GM21528 (cell line): ENCODE measurements at regions not wholly inside any gene's neighbourhood (a gene's known extent, or its start where the extent isn't known, plus 50 kb on each side); places are given as distances from the start of the nearest gene placed in this dataset.
"Not testable (repeated sequence)": the region's sequence is repeated elsewhere in the genome, so short reads cannot be mapped to it uniquely, and the experiment has no call there.

ENCODE experiments used
- ATAC-seq: cut with Tn5 transposase; IDR thresholded peaks from one replicate; pipeline ENCODE4 v1.9.1; 2021; ENCODE audit warnings: mild to moderate bottlenecking, moderate library complexity; ENCODE audit not compliant: unreplicated experiment, low FRiP score

DNA sequence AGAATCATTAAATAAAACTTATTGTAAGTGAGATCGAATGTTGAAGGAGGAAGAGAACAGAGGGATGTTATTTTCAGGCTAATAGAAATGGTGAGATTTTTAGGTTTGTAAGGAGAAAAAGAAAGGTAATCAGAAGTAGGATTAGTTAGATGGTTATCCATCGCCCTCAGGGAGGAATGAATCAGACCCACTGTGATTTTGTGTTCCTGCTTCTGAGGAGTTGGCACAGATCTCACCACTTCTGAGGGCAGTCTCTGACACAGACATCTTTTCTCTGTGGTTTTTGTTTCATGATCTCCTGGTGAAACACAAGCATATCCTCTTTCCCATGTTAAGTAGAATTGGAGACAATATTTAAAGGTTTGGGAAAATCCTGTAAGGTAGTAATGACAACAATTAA is 1083.2 kb upstream of the AMELY start:
- ATAC-seq = not testable (repeated sequence)

DNA sequence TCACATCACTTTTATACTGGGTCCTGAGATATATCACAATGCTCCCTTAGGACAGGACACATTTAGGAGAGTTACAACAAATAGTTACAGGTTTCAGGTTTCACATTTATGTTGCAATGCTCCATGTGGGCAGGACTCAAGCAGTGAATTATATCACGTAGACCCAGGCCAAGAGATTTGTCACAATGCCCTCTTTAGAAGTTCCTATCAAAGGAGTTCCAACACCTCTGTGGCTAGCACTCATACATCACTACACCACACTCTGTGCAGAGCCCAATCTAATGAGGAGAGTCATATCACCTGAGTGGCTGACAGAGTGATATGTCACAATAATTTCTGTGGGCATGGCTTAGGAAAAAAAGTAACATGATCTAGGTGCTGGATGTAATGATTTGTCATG is 1068.2 kb upstream of the AMELY start:
- no peak for ATAC-seq

DNA sequence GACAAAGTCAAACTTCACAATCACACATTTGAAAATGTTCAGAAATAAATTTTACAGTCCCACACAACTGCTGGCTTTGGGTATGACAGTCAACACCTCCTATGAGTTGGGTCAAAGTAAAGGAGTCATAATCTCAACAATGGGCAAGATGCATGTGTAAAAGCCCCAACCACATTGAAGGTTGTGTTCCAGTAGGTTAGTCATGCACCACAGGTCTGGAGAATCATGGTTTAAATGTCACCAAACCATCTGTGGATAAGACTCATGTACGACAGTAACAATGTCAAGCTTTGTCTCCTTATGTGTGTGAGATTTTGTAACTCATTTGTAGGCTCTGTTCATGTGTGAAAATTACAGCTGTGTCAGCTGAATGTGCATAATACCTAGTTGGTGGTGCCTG is 1065.7 kb upstream of the AMELY start:
- ATAC-seq = no peak

DNA sequence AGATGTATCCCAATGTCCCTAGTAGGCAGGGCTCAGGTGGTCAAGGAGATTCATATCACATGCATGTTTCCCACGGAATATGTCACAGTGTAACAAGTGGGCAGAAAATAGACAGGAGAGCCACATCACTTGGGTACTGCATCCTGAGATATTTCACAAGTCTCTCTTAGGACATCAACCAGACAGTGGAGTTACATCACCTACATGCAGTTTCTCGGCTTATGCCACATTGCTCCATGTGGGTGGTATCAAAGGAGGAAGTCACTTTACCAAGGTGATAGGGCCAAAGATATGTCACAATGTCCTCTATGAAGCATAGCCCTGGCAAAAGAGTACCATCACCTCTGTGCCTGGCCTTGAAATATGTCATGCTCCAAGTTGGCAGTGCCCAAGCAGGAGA is 1056.7 kb upstream of the AMELY start:
- no peak for ATAC-seq

DNA sequence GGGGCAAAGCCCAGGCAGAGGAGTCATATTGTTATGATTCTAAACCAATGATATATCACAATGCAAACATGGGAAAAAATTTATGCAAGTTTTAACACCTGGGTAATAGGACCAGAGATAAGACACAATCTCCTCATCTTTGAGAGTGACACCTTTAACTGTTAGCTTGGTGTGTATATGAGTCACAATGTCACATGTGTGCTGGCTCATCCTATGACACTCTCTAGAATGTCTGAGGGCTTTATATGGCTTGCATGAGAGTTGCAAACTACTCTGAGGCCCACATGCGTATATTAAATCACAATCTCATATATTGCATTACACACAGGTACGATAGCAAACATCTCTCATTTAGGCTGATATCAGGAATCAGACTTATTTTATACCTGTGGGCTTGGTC is 1055.4 kb upstream of the AMELY start:
- no peak for ATAC-seq

GRCh38 chrY:7963393-7963792 is 1051.8 kb upstream of the AMELY start:
- ATAC-seq = no peak

DNA sequence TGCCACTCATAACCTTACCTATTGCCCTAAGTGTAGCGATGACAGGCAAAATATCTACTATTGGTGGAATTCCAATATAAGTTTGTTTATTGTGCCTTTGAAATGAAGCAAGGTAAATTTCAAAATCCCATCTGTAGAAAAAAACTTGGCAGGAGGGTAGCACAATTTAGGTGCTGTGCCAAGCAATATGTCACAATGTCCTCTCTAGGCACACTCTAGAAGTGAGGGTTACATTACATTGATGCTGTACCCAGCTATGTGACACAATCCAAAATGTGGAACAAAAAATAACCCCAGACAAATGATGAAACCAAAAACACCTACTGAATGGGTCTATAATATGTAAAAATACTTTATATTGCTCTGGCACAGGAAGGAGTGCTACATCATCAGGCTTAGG is 1050.8 kb upstream of the AMELY start:
- no peak for ATAC-seq

GRCh38 chrY:7961811-7962210 is 1050.3 kb upstream of the AMELY start:
- no peak for ATAC-seq

DNA sequence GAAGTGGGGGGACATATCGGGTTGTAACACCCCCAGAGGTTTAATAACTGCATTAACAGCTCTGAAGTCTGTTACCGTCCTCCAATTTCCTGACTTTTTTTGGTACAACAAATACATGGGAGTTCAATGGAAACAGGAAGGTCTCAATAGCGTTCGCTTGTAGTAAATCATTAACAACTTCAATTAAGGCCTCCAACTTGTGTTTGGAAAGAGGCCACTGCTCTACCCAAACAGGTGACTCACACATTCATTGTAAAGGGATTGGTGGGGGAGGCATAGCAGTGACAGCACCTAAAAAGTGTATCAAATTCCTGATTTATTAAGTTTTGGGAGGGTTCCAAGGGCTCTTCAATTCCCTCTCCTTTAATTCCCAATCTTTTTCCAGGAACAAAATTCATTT is 1046.2 kb upstream of the AMELY start:
- no peak for ATAC-seq

GRCh38 chrY:7951187-7951852 is 1039.8 kb upstream of the AMELY start:
- no peak for ATAC-seq

GRCh38 chrY:7944135-7944534 is 1032.6 kb upstream of the AMELY start:
- no peak for ATAC-seq

DNA sequence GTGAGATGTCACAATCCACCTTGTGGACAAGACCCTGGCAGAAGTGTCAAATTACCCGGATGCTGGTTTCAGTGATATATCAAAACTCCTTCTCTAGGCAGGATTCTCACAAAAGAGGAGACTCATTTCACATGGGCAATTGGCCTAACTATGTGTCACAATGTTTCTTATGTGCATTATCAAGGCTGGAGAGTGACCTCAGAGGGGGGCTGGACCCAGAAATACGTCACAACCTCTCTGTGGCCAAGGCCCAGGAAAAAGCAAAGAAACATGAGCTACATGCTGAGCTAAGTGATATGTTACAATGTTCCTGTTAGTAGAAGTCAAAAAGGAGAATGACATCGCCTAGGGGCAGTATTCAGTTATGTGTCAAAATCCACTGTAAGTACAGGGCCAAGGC is 1031.2 kb upstream of the AMELY start:
- no peak for ATAC-seq

- ATAC-seq = no peak
These were observed 1030.3 kb upstream of the AMELY start for GRCh38 chrY:7941856-7942255.

DNA sequence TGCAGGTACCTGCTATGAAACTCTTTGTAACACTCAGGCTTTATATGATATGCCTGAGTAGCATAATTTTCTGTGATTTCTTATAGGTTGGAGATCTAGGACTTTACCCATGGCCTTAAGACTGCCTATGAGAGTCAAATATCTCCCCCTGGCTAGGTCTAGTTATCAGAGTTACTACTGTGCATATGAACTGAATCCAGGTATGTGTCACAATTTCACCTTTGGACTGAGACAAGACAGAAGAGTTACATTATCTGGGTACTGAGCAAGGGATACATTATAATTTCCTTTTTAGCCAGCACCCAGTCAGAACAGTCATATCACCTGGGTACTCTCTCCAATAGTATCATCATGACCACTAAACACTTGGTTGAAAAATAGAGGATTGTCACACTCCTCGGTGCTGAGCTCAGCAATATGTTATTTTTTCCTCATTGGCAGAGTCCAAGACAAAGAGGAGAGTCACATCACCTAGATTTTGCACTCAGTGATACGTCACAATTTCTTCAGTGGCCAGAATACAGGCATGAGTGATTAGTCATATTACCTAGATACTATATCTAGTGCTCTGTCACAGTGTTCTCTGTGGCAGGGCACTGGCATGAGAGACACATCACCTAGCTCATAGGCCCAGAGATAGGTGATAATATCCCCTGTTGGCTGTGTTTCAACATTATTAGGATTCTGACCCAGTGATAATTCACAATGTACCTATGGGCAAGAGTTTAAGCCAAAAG is 1027.6 kb upstream of the AMELY start:
- ATAC-seq = no peak

DNA sequence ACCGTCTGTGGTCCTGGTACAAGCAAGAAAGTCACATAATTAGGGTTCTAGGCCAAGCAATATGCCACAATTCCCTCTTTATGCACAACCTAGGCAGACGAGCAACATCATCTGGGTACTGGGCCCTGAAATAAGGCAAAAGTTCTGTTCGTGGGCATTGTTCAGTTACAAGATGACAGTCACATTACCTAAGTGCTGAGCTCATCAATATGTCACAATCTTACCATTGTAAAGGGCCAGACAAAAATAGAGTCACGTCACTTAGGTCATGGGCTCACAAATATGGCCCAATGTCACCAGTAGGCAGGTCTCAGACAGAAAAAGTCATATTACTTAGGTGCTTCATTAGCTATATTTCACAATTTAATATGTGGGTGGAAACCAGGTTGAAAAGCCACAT is 1025.3 kb upstream of the AMELY start:
- no peak for ATAC-seq

- ATAC-seq = no peak
These were observed 1024.5 kb upstream of the AMELY start for GRCh38 chrY:7936046-7936445.

DNA sequence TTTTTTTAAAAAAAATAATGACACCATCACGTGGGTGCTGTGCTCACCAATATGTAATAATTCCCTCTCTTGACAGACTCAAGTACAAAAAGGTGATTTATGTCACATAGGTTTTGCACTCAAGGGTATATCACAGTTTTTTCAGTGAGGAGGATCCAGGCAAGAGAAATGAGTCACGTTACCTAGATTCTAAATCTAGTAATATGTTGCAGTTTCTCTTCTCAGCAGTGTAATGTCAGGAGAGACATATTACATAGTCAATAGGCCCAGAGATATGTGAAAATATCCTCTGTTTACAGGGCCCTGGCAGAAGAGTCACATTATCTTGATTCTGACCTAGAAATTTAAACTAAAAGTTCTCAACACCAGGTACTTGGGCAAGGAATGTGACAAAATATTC is 1024.1 kb upstream of the AMELY start:
- ATAC-seq = no peak

DNA sequence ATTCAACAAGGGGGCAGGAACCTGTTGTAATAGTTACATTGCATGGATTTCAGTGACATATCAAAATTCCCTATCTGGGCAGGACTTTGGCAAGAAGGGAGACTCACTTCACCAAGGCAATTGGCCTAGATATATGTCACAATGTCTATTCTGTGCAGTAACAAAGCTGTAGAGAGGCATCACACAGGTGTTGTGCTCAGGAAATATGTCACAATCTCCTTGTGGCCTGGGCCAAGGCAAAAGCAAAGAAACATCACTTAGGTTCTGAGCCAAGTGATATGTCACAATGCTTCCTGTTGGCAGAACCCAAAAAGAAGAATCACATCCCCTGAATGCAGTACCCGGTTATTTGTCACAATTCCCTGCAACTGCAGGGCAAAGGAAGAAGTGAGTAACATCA is 1020.9 kb upstream of the AMELY start:
- ATAC-seq = no peak

GRCh38 chrY:7929866-7930265 is 1018.3 kb upstream of the AMELY start:
- no peak for ATAC-seq

- no peak for ATAC-seq
These were observed 1012.5 kb upstream of the AMELY start for GRCh38 chrY:7924059-7924458.

GRCh38 chrY:7923476-7924017 is 1012.0 kb upstream of the AMELY start:
- ATAC-seq = no peak

GRCh38 chrY:7920382-7920781 is 1008.8 kb upstream of the AMELY start:
- no peak for ATAC-seq
